IPS-20b (cell line): ENCODE measurements at regions not wholly inside any gene's neighbourhood (a gene's known extent, or its start where the extent isn't known, plus 50 kb on each side); places are given as distances from the start of the nearest gene placed in this dataset.
"Not testable (repeated sequence)": the region's sequence is repeated elsewhere in the genome, so short reads cannot be mapped to it uniquely, and the experiment has no call there.

Source experiments
- H3K27ac ChIP-seq: one replicate; pipeline ENCODE4 v1.5.1; 2013; ENCODE audit warnings: low read length
- H3K27me3 ChIP-seq: 2 replicates; pipeline ENCODE4 v1.6.1; 2013; ENCODE audit warnings: mild to moderate bottlenecking, low read length, inconsistent platforms; ENCODE audit not compliant: insufficient read depth
- H3K36me3 ChIP-seq: 2 replicates; pipeline ENCODE4 v1.6.1; 2013; ENCODE audit warnings: low read depth, mild to moderate bottlenecking, inconsistent platforms, low read length, moderate library complexity; ENCODE audit not compliant: insufficient read depth
- H3K4me1 ChIP-seq: 2 replicates; pipeline ENCODE4 v1.6.1; 2013; ENCODE audit warnings: mild to moderate bottlenecking, control low read depth, inconsistent platforms, low read length, moderate library complexity; ENCODE audit not compliant: insufficient read depth
- H3K4me3 ChIP-seq: 2 replicates; pipeline ENCODE4 v1.5.1; 2013; ENCODE audit warnings: mild to moderate bottlenecking, low read length, inconsistent platforms
- H3K9ac ChIP-seq: 2 replicates; pipeline ENCODE4 v1.6.1; 2013; ENCODE audit warnings: low read depth, mild to moderate bottlenecking, inconsistent platforms, low read length, moderate library complexity
- H3K9me3 ChIP-seq: 2 replicates; pipeline ENCODE4 v1.6.1; 2013; ENCODE audit warnings: mild to moderate bottlenecking, low read depth, low read length, inconsistent platforms; ENCODE audit not compliant: insufficient read depth

DNA sequence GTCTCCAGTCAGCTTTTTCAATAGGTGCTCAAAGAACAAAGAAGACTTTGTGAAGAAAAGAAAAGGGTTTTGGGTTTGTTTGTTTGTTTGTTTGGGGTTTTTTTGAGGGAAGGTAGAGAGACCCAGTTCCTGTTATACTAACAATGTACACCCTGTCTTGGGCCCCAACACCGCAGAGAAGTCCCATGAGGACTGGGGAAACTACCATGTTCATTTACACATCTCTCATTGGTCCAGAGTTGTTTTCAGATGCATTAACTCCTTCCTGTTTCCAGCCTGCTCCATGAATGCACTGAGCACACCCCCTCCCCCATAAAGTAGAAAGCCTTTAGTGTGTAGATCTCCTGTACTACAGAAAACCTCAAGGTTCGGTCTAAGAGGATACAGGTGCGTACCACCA, 51.1 kb upstream of the SLC8A3 start:
- H3K4me1 ChIP-seq, result peaks cover 7% of the 10 kb centered on the region
- H3K27me3 ChIP-seq, result peaks cover 20% of the 10 kb centered on the region; the same call in 1 of the 2 replicates
- H3K27ac ChIP-seq, result no peak overlapping the region
- no peak overlapping the region for H3K4me3 ChIP-seq
- no peak overlapping the region for H3K9ac ChIP-seq
- H3K9me3 ChIP-seq, result no peaks in the 10 kb centered on the region
- H3K36me3 ChIP-seq, result no peaks in the 10 kb centered on the region

DNA sequence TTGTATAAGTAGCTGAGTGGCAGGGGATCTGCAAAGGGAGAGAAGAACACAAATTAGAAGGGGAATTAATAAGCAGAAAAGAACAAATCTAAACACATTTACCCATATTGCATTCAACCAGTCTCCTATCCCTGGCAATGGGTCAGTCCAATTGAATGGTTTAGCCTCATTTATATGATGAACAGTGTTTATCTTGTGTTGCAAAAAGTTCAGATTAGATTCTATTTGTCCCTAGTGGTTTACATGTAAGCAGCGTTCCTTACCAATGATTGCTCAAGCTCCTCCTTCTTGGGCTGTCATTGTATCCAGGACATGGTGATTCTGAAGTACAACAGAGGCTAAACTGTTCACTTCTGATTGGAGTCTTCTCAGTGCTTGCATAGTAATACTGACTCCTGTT, 49.9 kb upstream of the SLC8A3 start:
- H3K36me3 ChIP-seq, H3K4me3 ChIP-seq, H3K4me1 ChIP-seq, H3K27ac ChIP-seq, H3K9ac ChIP-seq, H3K9me3 ChIP-seq: not testable (repeated sequence)
- peaks cover 20% of the 10 kb centered on the region; the same call in 1 of the 2 replicates for H3K27me3 ChIP-seq
